Activated CD8-positive, alpha-beta memory T cell treated with anti-CD3 and anti-CD28 coated beads, Interleukin-2, amount 50 U/mL, for 4 hours (primary cell): ENCODE measurements at regions not wholly inside any gene's neighbourhood (a gene's known extent, or its start where the extent isn't known, plus 50 kb on each side); places are given as distances from the start of the nearest gene placed in this dataset.
"Not testable (repeated sequence)": the region's sequence is repeated elsewhere in the genome, so short reads cannot be mapped to it uniquely, and the experiment has no call there.

Experiments used
- DNase-seq: peaks from one replicate; pipeline ENCODE4 v3.0.0-alpha.2; 2020

DNA sequence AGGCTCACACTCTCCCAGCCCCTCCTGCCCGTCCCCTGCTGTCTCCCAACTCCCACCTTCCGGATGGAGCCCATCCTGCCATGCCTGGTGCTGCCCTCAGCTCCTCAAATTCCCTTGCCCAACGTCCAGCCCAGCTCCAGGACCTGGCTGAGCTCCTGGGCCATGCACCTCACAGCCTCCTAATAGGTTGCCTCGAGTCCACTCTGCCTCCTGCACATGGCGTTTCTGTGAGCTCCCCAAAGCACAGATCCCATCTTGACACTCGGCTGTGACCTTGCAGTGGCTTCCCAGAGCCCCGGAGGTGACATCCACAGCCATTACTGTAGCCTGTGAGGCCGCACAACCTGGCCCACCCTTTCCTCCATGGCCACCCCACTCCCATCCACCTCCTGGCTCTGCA, 191.9 kb upstream of the SALL3 start:
- no peak for DNase-seq

DNA sequence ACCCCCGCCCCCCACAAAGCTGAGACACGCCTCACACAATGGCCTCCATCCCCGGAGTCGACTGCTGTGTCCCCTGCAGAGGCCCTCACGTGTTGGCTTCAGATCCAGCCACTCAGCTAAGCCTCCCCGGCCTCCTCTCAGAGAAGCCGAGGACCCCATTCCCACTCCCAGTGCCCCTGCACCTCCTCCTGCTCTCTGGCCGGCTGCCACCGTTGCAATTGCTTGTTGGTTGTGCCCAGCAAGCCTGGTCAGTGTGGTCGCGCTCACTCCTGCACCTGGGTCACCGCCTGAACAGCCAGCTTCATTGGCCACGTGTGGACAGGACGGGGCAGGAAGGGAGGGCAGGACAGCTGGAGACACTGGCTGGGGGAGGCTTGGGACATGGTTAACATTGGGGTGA, 191.5 kb upstream of the SALL3 start:
- no peak for DNase-seq

DNA sequence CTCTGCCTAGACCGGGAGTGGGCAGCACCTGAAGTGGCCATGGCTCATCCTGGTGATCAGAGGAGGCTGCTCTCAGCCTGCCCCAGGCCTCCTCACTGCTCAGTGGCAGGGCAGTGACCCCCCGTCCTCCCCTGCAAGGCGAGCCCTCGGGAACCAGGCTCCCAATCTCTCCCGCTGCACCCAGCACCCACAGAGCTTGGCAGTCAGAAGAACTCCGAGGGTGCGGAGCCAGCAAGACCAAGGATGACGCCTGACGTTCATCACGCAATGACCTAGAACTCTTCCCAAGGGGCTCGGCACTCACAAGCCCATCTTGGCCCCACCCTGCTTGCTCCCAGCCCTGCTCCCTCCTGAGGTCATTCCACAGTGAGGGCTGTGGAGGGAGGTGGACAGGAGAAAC, 189.8 kb upstream of the SALL3 start:
- no peak for DNase-seq

DNA sequence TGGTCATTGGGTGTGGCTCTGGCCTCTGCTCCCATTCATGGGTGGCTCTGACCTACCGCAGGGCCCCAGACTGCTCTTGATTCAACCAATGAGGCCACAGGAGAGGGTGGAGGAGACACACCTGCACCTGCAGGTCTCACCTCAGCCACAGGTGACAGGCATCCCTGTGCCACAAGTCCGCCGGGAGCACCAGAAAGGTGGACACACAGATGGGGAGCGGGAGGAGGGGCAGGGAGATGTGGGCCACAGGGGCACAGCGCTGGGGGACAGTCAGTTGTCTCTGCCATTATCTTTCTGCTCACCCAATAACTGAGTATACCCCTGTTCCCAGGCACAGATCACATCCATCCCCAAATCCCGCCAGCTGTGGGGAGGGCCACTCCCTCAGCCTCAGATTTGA, 189.1 kb upstream of the SALL3 start:
- DNase-seq = no peak

DNA sequence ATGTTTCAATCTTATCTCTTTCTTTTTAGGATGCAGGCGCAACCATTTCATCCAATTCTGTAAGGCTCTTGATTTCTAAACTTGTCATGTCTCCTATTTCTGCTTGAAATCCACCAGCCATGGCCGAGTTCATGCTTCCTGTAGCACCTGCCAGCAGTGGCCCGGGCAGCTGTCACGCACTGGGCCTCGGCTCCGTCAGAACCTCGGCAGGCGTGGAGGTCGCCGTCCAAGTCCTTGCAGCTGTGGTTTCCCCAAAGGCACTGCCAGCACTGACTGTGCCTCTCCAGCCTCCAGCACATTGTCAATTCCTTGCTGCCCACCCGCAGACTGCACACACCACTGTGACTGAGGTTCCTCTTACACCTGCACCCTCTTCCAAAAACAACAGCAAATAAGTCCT, 188.7 kb upstream of the SALL3 start:
- no peak for DNase-seq

DNA sequence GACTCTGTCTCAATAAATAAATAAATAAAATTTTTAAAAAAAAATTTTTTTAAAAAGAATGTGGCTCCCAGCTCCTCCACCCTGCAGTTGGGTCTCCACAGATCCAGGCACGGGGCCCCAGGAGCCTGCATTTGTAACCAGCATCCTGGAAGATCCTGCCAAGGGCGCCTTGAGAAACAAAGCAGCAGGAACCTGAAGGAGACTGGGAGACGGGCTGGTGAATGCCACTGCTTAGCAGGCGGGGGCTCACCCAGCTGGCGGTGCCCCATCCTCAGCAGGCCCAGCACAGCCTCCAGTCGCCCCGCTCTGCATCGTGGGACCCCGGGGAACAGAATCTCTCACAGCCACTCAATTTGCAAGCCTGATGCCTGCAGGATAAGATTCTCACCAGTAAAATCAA, 187.5 kb upstream of the SALL3 start:
- DNase-seq = no peak

DNA sequence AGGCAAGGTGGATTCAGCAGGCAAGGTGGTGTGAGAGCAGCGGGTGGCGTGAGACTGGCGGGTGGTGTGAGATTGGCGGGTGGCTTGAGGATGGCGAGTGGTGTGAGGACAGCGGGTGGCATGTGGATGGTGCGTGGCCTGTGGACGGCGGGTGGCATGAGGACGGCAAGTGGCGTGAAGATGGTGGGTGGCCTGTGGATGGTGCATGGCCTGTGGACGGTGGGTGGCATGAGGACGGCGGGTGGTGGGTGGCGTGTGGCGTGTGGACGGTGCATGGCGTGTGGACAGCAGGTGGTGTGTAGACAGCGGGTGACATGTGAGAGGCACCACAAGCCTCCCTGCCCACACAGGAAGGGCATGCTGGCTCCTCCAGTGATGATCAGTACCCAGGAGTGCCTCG, 186.9 kb upstream of the SALL3 start:
- no peak for DNase-seq

DNA sequence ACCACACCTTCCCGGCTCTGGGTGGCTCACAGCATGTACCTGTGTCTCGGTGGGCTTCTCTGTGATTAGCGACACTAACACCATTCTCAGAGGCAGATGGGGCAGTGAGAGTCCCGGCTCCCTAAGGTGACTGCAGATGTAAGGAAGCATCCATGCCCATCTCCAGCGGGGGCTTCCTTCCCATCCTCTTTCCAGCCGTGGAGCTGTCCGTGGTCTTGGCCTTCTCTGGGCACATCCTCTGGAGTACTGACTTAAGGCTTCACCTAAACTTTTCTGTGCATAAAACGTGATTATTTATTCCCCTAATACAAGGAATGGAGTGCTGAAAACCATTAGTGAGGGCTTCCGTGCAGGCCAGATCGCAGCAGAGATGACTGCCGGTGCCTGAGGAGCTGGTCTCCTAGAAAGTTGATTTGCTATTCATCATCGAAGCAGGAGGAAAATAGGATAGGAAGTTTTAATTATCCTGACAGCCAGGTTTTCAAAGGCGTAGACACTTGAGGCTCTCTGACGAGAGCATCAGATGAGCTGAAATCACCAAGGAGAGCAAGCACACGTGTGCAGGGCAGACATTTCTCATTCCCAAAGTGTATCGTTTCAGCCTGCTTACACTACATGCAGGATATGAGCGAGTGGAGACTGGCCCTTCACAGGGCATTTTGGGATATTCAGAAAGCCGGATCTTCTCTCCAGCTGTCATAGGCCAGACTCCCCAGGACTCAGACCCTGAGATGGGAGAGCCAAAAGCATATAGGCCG, 186.1 kb upstream of the SALL3 start:
- DNase-seq = no peak

DNA sequence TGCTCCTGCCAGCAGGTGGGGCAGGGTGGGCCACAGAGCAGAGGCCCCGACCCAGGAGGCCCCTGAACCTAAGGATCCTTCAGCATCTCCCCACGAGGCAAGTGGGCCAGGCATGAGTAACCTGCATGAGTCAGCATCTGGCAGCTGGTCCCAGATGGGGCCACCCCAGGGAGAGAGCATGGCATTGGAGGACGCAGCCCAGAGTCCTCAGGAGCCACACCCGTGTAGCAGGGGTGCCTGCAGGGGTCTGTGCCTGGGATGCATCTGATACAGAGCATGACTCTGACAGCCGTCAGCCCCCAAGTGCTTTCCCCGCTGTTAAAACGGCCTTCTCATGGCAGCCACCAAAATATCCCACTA, 185.6 kb upstream of the SALL3 start:
- DNase-seq = no peak

DNA sequence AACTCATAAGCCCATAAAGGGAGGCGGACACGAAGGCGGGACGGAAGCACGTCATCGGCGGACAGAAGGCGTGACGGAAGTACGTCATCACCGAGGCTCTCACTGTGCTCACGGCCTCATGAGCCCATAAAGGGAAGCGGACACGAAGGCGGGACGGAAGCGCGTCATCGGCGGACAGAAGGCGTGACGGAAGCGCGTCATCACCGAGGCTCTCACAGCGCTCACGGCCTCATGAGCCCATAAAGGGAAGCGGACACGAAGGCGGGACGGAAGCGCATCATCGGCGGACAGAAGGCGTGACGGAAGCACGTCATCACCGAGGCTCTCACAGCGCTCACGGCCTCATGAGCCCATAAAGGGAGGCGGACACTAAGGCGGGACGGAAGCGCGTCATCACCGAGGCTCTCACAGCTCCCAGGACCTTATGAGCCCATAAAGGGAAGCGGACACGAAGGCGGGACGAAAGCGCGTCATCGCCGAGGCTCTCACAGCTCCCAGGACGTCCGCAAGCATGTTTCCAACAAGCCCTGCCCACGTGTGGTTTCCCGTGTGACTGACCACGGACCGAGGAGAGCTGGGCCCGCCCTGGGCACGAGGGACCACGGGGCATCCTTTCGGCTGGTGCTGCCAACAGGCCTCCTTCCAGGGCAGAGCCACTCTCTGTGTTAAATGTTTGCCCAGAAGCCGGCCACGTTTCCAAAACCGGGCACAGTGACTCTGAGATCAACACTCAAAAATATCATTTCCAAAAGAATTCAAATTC, 182.7 kb upstream of the SALL3 start:
- no peak for DNase-seq

DNA sequence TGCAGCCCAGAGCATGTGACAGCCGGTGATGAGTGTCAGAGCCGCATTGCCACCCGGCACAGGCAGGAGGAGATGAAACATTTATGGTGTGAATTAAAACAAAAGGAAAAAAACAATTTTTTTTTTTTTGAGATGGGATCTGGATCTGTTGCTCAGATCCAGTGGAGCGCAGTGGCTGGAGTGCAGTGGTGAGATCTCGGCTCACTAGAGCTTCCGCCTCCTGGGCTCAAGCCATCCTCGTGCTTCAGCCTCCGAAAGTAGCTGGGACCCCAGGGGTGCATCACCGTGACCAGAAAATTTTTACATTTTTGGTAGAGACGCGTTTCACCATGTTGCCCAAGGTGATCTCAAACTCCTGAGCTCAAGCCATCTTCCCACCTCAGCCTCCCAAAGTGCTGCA, 182.1 kb upstream of the SALL3 start:
- no peak for DNase-seq

DNA sequence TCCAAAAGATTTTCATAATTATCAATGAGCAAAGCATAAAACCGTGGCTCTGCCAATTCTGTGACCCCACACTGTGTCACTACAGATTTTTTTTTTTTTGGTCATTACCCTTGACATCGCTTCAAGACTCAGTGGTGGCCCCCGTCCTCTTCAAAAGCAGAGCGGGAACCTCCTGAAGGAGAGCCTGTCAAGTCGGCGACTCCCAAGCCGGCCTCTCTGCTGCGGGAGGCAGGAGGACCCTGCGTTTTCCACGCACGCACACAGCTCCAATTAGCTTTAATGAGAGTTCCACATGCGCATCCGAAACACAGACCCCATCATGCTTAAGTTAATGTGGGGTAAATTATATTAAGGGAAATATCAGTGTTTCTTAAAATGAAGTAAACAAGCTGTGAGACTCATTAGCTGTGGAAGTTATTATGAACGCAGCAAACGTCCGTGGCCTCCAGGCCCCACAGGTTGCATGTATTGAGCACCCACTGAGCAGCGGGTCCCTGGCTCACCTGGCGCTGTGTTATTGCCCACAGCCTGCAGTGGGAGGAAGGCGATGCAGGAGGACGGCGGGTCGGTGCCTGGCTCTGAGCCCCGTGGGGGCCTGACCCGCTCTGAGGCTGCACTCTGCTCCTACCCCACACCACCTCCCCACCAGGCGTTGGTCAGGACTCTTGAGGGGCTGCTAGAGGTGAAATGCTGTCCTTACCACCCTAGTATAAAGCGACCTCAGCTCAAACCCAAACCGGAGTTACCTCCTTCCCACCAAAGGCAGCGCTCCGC, 181.0 kb upstream of the SALL3 start:
- no peak for DNase-seq

DNA sequence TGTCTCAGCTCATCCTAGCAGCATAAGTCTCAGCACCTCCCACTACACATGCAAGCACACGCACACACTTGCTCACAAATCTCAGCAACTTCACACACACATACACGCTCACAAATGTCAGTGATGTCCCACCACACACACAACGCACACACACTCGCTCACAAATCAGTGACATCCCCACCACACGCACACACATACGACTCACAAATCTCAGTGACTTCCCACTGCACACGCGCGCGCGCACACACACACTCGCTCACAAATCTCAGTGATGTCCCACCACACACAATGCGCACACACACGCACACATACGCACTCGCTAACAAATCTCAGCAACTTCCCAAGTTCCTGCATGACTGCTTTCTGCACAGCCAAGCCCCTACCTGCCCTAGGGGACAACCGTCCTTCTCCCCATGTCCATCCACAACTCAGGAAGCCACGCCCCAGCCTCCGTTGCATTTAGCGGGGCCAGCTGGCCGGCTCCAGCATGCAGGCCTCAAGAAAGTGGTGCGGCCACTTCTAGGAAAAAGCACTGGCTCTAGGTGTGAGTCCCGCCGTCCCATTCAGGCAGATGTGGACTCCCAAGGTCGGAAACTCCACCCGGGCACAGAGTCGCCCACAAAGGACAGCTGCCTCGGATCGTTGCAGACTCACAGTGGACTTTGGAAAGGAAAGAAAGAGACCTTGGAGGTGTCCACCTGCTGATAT, 180.1 kb upstream of the SALL3 start:
- no peak for DNase-seq

DNA sequence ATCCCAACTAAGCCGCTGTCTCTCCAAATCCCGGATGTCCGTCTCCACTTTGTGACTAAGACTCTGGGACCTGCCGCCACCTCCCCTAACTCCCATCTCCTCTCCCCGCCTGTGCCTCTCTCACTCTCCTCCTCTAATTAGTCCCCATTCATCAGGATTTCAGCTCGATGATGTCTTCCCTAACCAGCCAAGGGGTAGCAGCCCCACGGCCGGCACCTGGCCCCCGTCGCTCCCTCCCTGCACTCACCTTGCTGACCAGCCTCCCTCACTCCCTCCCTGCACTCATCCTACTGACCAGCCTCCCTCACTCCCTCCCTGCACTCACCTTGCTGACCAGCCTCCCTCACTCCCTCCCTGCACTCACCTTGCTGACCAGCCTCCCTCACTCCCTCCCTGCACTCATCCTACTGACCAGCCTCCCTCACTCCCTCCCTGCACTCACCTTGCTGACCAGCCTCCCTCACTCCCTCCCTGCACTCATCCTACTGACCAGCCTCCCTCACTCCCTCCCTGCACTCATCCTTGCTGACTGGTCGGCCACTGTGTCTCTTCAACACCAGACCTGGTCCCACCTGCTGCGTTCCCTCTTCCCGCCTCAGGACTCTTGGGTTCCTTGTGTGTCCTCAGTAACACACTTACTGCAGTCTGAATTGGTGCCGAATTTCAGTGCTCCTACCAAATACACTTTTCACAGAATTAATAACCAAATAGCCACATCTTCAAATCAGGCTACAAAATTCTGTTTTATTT, 179.3 kb upstream of the SALL3 start:
- DNase-seq = not testable (repeated sequence)

DNA sequence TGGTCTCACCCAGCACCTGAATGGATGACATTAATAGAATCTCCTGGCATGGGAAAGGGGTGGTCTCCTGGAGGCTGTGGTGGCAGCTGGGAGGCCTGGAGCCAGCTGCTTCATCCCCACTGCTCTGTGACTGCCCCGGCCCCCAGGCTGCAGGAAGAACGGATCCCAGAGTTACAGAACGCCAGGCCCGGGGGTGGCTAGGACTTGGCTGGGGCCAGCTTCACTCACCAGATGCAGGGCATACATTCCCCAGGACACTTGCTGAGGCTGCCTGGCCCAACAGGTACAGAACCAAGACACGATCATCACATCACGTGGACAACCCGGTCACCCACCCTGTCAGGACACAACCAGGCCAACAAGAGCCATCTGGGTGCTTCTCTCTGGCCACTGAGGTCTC, 178.6 kb upstream of the SALL3 start:
- no peak for DNase-seq

DNA sequence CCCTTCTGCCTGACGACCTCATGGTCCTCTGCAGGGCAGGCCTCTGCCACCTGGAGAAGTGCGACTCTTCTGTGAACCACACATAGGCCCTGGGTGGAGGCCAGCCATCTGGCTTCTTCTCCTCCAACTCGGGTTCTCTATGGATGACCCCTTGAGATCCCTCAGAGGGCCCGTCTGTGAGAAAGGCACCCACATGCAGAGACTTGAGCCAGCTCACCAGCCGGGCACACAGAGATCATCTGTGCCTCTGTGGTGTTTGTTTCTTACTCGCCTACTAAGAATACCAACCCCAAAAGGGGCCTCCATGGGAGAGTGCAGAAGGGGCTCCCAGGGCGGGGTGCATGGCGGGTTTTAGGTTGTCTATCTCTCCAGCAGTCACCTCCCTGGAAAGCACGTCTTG, 176.5 kb upstream of the SALL3 start:
- no peak for DNase-seq

DNA sequence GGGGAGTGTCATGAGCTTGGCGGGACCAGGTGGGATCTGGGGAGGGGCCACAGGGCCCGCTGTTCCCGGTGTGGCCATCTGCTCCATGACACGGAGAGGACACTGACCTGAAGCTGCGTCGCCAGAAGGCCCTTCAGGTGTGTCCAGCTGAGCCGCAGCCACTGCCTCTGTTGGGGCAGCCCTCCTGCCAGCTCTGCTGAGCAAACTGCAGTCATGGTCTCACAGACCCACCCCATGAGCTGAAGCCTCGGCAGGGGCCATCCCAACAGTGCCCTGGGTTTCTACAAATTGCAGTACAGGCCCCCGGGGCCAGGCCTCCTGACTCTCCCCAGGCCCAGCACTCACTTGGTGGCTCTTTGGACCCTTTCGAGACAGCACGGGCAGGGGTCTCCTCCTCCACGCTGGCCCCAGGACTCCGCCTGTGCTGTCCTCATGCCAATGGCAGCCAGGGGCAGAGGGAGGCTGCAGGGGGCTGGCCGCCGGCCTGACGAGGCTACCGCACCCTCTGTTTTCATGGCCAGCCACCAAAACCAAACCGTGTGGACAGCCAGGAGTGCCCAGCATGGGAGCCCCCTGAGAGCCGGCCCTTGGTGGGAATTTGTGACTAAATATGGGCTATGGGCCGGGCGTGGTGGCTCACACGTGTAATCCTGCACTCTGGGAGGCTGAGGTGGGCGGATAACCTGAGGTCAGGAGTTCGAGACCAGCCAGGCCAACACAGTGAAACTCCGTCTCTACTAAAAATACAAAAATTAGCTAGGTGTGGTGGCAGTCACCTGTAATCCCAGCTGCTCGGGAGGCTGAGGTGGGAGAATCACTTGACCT, 175.2 kb upstream of the SALL3 start:
- no peak for DNase-seq

DNA sequence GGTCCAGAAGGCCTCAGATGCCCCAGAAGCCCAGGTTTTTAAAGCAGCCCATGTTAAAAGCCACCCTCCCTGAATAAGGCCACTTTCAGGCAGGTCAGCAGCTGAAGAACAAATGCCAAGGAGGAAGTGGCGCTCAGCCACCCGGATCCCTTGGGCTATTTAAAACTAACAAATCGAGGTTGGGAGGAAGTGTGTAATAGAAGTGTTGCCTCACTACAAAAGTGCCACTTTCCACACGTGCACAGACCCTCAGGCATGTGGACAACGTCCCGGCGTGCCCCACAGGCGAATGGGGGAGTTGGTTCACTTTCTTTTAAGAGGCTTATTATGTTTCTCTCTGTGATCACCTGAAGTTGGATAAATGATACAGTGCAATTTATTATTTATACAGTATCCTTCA, 173.8 kb upstream of the SALL3 start:
- no peak for DNase-seq

DNA sequence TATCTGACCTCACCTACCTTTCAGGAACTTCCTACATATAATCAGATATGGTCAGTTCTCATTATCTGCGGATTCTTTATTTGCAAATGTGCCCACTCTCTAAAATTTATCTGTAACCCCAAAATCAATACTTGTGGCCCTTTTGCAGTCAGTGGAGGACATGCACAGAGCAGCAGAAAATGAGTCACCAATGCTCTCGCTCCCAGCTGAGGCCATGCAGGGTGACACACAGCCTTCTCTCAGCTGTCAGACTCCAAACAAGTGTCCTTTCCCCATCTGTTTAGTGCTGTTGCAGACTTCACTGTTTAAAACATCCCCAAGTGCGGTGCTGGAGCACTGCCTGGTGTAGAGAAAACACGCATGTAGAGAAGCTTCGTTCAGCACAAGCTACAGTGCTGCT, 171.9 kb upstream of the SALL3 start:
- no peak for DNase-seq

DNA sequence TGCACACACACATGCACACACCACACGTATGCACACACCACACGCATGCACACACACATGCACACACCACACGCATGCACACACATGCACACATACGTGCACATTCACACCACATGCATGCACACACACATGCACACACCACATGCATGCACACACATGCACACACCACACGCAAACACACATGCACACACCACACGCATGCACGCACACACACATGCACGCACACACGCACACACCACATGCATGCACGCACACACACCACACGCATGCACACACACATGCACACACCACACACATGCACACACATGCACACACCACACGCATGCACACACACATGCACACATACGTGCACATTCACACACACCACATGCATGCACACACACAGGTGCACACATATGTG, 169.8 kb upstream of the SALL3 start:
- DNase-seq = no peak

DNA sequence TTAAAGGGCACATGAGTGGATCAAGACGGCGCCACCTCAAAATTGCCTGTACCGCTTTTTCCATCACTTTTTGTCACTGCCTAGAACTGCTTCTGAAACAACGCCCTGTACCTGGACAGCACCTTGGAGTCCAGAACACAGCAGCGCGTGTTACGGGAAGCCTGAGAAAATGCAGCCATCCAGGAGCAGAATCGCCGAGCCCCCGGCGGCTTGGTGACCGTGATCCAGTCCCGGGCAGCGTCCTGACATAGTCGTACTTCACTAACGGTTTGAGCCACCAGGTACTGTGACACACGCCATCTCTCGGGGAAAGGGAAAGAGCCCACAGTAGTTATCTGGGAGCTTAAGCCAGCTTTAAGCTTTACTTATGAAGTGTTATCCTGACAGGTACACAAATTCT, 168.9 kb upstream of the SALL3 start:
- DNase-seq = no peak

DNA sequence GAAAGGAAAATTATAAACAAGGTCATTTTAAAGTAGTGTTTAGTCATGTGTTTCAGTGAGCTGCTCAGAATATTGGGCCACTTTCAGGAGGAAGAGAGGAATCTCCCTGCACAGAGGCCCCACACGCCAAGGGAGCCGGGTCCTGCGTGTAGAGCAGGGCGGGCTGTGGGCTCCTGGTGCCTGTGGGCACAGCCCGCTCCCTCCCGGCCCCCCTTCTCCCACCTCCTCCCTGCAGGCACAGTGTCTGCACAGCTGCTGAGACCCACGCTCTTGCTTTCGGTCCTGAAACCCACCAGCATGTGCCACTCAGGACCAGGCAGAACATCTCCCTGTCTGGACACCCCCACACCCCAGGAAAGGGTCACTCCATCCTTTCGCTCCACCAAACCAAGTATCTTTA, 167.6 kb upstream of the SALL3 start:
- DNase-seq = no peak
